ENCODE measurements at regions not wholly inside any gene's neighbourhood (a gene's known extent, or its start where the extent isn't known, plus 50 kb on each side); places are given as distances from the start of the nearest gene placed in this dataset.

- peaks cover 2% of the 10 kb centered on the region for H3K27me3 Mint-ChIP-seq (ENCODE audit: low read depth)
- POLR2A ChIA-PET: no interaction called here
- H3K36me3 Mint-ChIP-seq (ENCODE audit: low read depth): no peaks in the 10 kb centered on the region
- no peak overlapping the region for H3K27ac Mint-ChIP-seq
- no peak overlapping the region for H3K4me3 Mint-ChIP-seq
- H3K9me3 Mint-ChIP-seq (ENCODE audit: insufficient read depth): no peaks in the 10 kb centered on the region
- ATAC-seq (no peak), DNase-seq (no peak)
- CTCF ChIA-PET: no interaction called here
- H3K4me1 Mint-ChIP-seq (ENCODE audit: low read depth): no peaks in the 10 kb centered on the region
Observed at GRCh38 chr4:128525387-128525786, 237.8 kb upstream of the PGRMC2 start.

GRCh38 chr4:128524311-128524710, 236.7 kb upstream of the PGRMC2 start:
- CTCF ChIA-PET: no interaction called here
- Mint-ChIP-seq H3K27me3 (ENCODE audit: low read depth) (peaks cover 2% of the 10 kb centered on the region), H3K4me3 (no peak overlapping the region), H3K9me3 (ENCODE audit: insufficient read depth) (no peaks in the 10 kb centered on the region), H3K4me1 (ENCODE audit: low read depth) (no peaks in the 10 kb centered on the region), H3K36me3 (ENCODE audit: low read depth) (no peaks in the 10 kb centered on the region), H3K27ac (no peak overlapping the region)
- POLR2A ChIA-PET: no interaction called here
- ATAC-seq: no peak
- DNase-seq: no peak

GRCh38 chr4:128521648-128522111, 234.1 kb upstream of the PGRMC2 start:
- Mint-ChIP-seq H3K4me1 (ENCODE audit: low read depth) (peaks cover 2% of the 10 kb centered on the region), H3K27ac (no peak overlapping the region), H3K27me3 (ENCODE audit: low read depth) (peaks cover under 1% of the 10 kb centered on the region), H3K36me3 (ENCODE audit: low read depth) (no peaks in the 10 kb centered on the region), H3K4me3 (no peak overlapping the region), H3K9me3 (ENCODE audit: insufficient read depth) (no peaks in the 10 kb centered on the region)
- ChIA-PET CTCF (no interaction called here), POLR2A (no interaction called here)
- DNase-seq (no peak), ATAC-seq (no peak)

GRCh38 chr4:128521156-128521555, 233.5 kb upstream of the PGRMC2 start:
- CTCF ChIA-PET: no interaction called here
- H3K4me3 Mint-ChIP-seq: no peak overlapping the region
- no peaks in the 10 kb centered on the region for H3K36me3 Mint-ChIP-seq (ENCODE audit: low read depth)
- ATAC-seq (no peak), DNase-seq (no peak)
- no peak overlapping the region for H3K27ac Mint-ChIP-seq
- H3K9me3 Mint-ChIP-seq (ENCODE audit: insufficient read depth): no peaks in the 10 kb centered on the region
- H3K4me1 Mint-ChIP-seq (ENCODE audit: low read depth): peaks cover 2% of the 10 kb centered on the region
- POLR2A ChIA-PET: no interaction called here
- H3K27me3 Mint-ChIP-seq (ENCODE audit: low read depth): no peaks in the 10 kb centered on the region

- Mint-ChIP-seq H3K36me3 (ENCODE audit: low read depth) (peaks cover 4% of the 10 kb centered on the region), H3K9me3 (ENCODE audit: insufficient read depth) (no peaks in the 10 kb centered on the region), H3K27me3 (ENCODE audit: low read depth) (no peaks in the 10 kb centered on the region), H3K4me1 (ENCODE audit: low read depth) (peaks cover 3% of the 10 kb centered on the region), H3K27ac (no peak overlapping the region), H3K4me3 (no peak overlapping the region)
- DNase-seq (no peak), ATAC-seq (no peak)
- CTCF ChIA-PET: no interaction called here
- POLR2A ChIA-PET: no interaction called here
Observed at GRCh38 chr4:128519163-128519830, 231.7 kb upstream of the PGRMC2 start.

- H3K36me3 Mint-ChIP-seq (ENCODE audit: low read depth): peaks cover 7% of the 10 kb centered on the region
Observed at GRCh38 chr4:128517739-128518510, 230.3 kb upstream of the PGRMC2 start.

GRCh38 chr4:128517096-128517738, 229.6 kb upstream of the PGRMC2 start:
- no peak for ATAC-seq
- peaks cover 7% of the 10 kb centered on the region for H3K36me3 Mint-ChIP-seq (ENCODE audit: low read depth)
- no peaks in the 10 kb centered on the region for H3K9me3 Mint-ChIP-seq (ENCODE audit: insufficient read depth)
- H3K4me3 Mint-ChIP-seq: no peak overlapping the region
- peaks cover 12% of the 10 kb centered on the region for H3K4me1 Mint-ChIP-seq (ENCODE audit: low read depth)
- H3K27me3 Mint-ChIP-seq (ENCODE audit: low read depth): no peaks in the 10 kb centered on the region
- POLR2A ChIA-PET: no interaction called here
- DNase-seq: no peak
- CTCF ChIA-PET: no interaction called here
- no peak overlapping the region for H3K27ac Mint-ChIP-seq

More at GRCh38 chr4:128517739-128518510, 230.3 kb upstream of the PGRMC2 start:
- H3K4me3 Mint-ChIP-seq: no peak overlapping the region
- no peak overlapping the region for H3K27ac Mint-ChIP-seq
- ATAC-seq: no peak
- peaks cover 9% of the 10 kb centered on the region for H3K4me1 Mint-ChIP-seq (ENCODE audit: low read depth)
- CTCF ChIA-PET: no interaction called here
- DNase-seq: no peak
- POLR2A ChIA-PET: no interaction called here
- H3K9me3 Mint-ChIP-seq (ENCODE audit: insufficient read depth): no peaks in the 10 kb centered on the region
- H3K27me3 Mint-ChIP-seq (ENCODE audit: low read depth): no peaks in the 10 kb centered on the region

- peaks cover 12% of the 10 kb centered on the region for H3K4me1 Mint-ChIP-seq (ENCODE audit: low read depth)
- H3K27me3 Mint-ChIP-seq (ENCODE audit: low read depth): no peaks in the 10 kb centered on the region
- H3K4me3 Mint-ChIP-seq: no peak overlapping the region
- DNase-seq (no peak), ATAC-seq (no peak)
- no peak overlapping the region for H3K27ac Mint-ChIP-seq
- POLR2A ChIA-PET: no interaction called here
- CTCF ChIA-PET: no interaction called here
- no peaks in the 10 kb centered on the region for H3K9me3 Mint-ChIP-seq (ENCODE audit: insufficient read depth)
- peaks cover 7% of the 10 kb centered on the region for H3K36me3 Mint-ChIP-seq (ENCODE audit: low read depth)
Observed at GRCh38 chr4:128516301-128516969, 228.8 kb upstream of the PGRMC2 start.

- ChIA-PET CTCF (no interaction called here), POLR2A (no interaction called here)
- peak; percentile 39 for ATAC-seq
- peaks cover 12% of the 10 kb centered on the region for H3K4me1 Mint-ChIP-seq (ENCODE audit: low read depth)
- H3K27me3 Mint-ChIP-seq (ENCODE audit: low read depth): no peaks in the 10 kb centered on the region
- H3K4me3 Mint-ChIP-seq: peak overlapping the region; percentile 34
- H3K9me3 Mint-ChIP-seq (ENCODE audit: insufficient read depth): no peaks in the 10 kb centered on the region
- DNase-seq: no peak
- peaks cover 7% of the 10 kb centered on the region for H3K36me3 Mint-ChIP-seq (ENCODE audit: low read depth)
- peak overlapping the region; percentile 67 for H3K27ac Mint-ChIP-seq
Observed at GRCh38 chr4:128513664-128514484, 226.3 kb upstream of the PGRMC2 start.

- Mint-ChIP-seq H3K36me3 (ENCODE audit: low read depth) (peaks cover 7% of the 10 kb centered on the region), H3K27me3 (ENCODE audit: low read depth) (no peaks in the 10 kb centered on the region)
- no peak for ATAC-seq
Observed at GRCh38 chr4:128512767-128513322, 225.2 kb upstream of the PGRMC2 start.

GRCh38 chr4:128512161-128512560, 224.5 kb upstream of the PGRMC2 start:
- Mint-ChIP-seq H3K36me3 (ENCODE audit: low read depth) (peaks cover 7% of the 10 kb centered on the region), H3K4me3 (no peak overlapping the region), H3K4me1 (ENCODE audit: low read depth) (peaks cover 11% of the 10 kb centered on the region), H3K27ac (no peak overlapping the region), H3K27me3 (ENCODE audit: low read depth) (no peaks in the 10 kb centered on the region), H3K9me3 (ENCODE audit: insufficient read depth) (no peaks in the 10 kb centered on the region)
- ChIA-PET POLR2A (no interaction called here), CTCF (no interaction called here)
- ATAC-seq: no peak
- no peak for DNase-seq

More at GRCh38 chr4:128512767-128513322, 225.2 kb upstream of the PGRMC2 start:
- ChIA-PET CTCF (interaction anchor here (1.0 kb wide), 1 partner anchor 58 kb away, joined by 5 read pairs; no protein-coding TSS in a partner anchor), POLR2A (no interaction called here)
- H3K4me3 Mint-ChIP-seq: no peak overlapping the region
- no peak for DNase-seq
- no peak overlapping the region for H3K27ac Mint-ChIP-seq
- peaks cover 12% of the 10 kb centered on the region for H3K4me1 Mint-ChIP-seq (ENCODE audit: low read depth)
- H3K9me3 Mint-ChIP-seq (ENCODE audit: insufficient read depth): no peaks in the 10 kb centered on the region
